ENCODE measurements at regions not wholly inside any gene's neighbourhood (a gene's known extent, or its start where the extent isn't known, plus 50 kb on each side); places are given as distances from the start of the nearest gene placed in this dataset.
"Not testable (repeated sequence)": the region's sequence is repeated elsewhere in the genome, so short reads cannot be mapped to it uniquely, and the experiment has no call there.

GRCh38 chr3:27637346-27637995 is 84.7 kb downstream of the EOMES start:
- H3K9ac ChIP-seq (ENCODE audit: low read length): no peak overlapping the region
- no peak for DNase-seq (ENCODE audit: low read depth)
- Mint-ChIP-seq H3K4me3 (ENCODE audit: unreplicated experiment) (no peak overlapping the region), H3K9me3 (ENCODE audit: unreplicated experiment) (no peaks in the 10 kb centered on the region), H3K27me3 (ENCODE audit: low read depth, unreplicated experiment) (no peaks in the 10 kb centered on the region), H3K27ac (ENCODE audit: unreplicated experiment) (no peak overlapping the region), H3K36me3 (ENCODE audit: low read depth, unreplicated experiment) (no peaks in the 10 kb centered on the region), H3K4me1 (ENCODE audit: low read depth, unreplicated experiment) (peaks cover 2% of the 10 kb centered on the region)
- H3K4me3 ChIP-seq (ENCODE audit: insufficient read depth, low read depth, low read length): no peak overlapping the region
- H3K79me2 ChIP-seq (ENCODE audit: insufficient read depth, low read length): no peaks in the 10 kb centered on the region
- peaks cover 5% of the 10 kb centered on the region for H3K4me1 ChIP-seq (ENCODE audit: insufficient read depth, low read length)
- no peak for TF ChIP-seq CTCF (IDR thresholded peaks at IDR 0.05; ENCODE audit: insufficient read depth, low read depth, low read length)
- no peak for TF ChIP-seq EZH2 (IDR thresholded peaks at IDR 0.05; ENCODE audit: insufficient read depth, low read length)
- H3K36me3 ChIP-seq (ENCODE audit: insufficient read depth, low read length): no peaks in the 10 kb centered on the region
- H3K27me3 ChIP-seq (ENCODE audit: insufficient read depth, low read length): no peaks in the 10 kb centered on the region
- H2AFZ ChIP-seq (ENCODE audit: low read depth, low read length): no peak overlapping the region
- H3K4me2 ChIP-seq (ENCODE audit: low read length): no peak overlapping the region
- no peaks in the 10 kb centered on the region for H4K20me1 ChIP-seq (ENCODE audit: insufficient read depth, low read length)
- FAIRE-seq: no peak
- no peaks in the 10 kb centered on the region for H3K9me3 ChIP-seq (ENCODE audit: insufficient read depth, low read depth, low read length)
- H3K27ac ChIP-seq (ENCODE audit: low read depth, low read length): no peak overlapping the region

GRCh38 chr3:27635006-27635405 is 87.1 kb downstream of the EOMES start:
- H3K9ac ChIP-seq (ENCODE audit: low read length); H3K27me3 ChIP-seq (ENCODE audit: insufficient read depth, low read length); H3K4me2 ChIP-seq (ENCODE audit: low read length); H4K20me1 ChIP-seq (ENCODE audit: insufficient read depth, low read length); H3K4me3 ChIP-seq (ENCODE audit: insufficient read depth, low read depth, low read length); H3K4me3 Mint-ChIP-seq (ENCODE audit: unreplicated experiment); DNase-seq (ENCODE audit: low read depth); H3K36me3 ChIP-seq (ENCODE audit: insufficient read depth, low read length); H3K4me1 Mint-ChIP-seq (ENCODE audit: low read depth, unreplicated experiment); H3K27ac Mint-ChIP-seq (ENCODE audit: unreplicated experiment); H3K79me2 ChIP-seq (ENCODE audit: insufficient read depth, low read length); H3K4me1 ChIP-seq (ENCODE audit: insufficient read depth, low read length); H3K27me3 Mint-ChIP-seq (ENCODE audit: low read depth, unreplicated experiment); H2AFZ ChIP-seq (ENCODE audit: low read depth, low read length); H3K9me3 Mint-ChIP-seq (ENCODE audit: unreplicated experiment); FAIRE-seq; H3K27ac ChIP-seq (ENCODE audit: low read depth, low read length); H3K9me3 ChIP-seq (ENCODE audit: insufficient read depth, low read depth, low read length); H3K36me3 Mint-ChIP-seq (ENCODE audit: low read depth, unreplicated experiment): not testable (repeated sequence)

- peak overlapping the region; percentile 60 for H3K4me3 ChIP-seq (ENCODE audit: insufficient read depth, low read depth, low read length)
- peak; percentile 23 for FAIRE-seq
- Mint-ChIP-seq H3K27me3 (ENCODE audit: low read depth, unreplicated experiment) (no peaks in the 10 kb centered on the region), H3K27ac (ENCODE audit: unreplicated experiment) (peak overlapping the region; percentile 56), H3K9me3 (ENCODE audit: unreplicated experiment) (no peaks in the 10 kb centered on the region), H3K4me3 (ENCODE audit: unreplicated experiment) (peak overlapping the region; percentile 70), H3K36me3 (ENCODE audit: low read depth, unreplicated experiment) (no peaks in the 10 kb centered on the region), H3K4me1 (ENCODE audit: low read depth, unreplicated experiment) (peaks cover 2% of the 10 kb centered on the region)
- H3K27me3 ChIP-seq (ENCODE audit: insufficient read depth, low read length): no peaks in the 10 kb centered on the region
- TF ChIP-seq EZH2 (IDR thresholded peaks at IDR 0.05; ENCODE audit: insufficient read depth, low read length) (no peak), CTCF (IDR thresholded peaks at IDR 0.05; ENCODE audit: insufficient read depth, low read depth, low read length) (no peak)
- peak; percentile 49 for DNase-seq (ENCODE audit: low read depth)
- H3K9ac ChIP-seq (ENCODE audit: low read length): peak overlapping the region; percentile 84
- H3K4me1 ChIP-seq (ENCODE audit: insufficient read depth, low read length): peaks cover 5% of the 10 kb centered on the region
- peak overlapping the region; percentile 88 for H3K4me2 ChIP-seq (ENCODE audit: low read length)
- H4K20me1 ChIP-seq (ENCODE audit: insufficient read depth, low read length): no peaks in the 10 kb centered on the region
- peak overlapping the region; percentile 94 for H2AFZ ChIP-seq (ENCODE audit: low read depth, low read length)
- no peaks in the 10 kb centered on the region for H3K9me3 ChIP-seq (ENCODE audit: insufficient read depth, low read depth, low read length)
- no peaks in the 10 kb centered on the region for H3K79me2 ChIP-seq (ENCODE audit: insufficient read depth, low read length)
- H3K27ac ChIP-seq (ENCODE audit: low read depth, low read length): peak overlapping the region; percentile 68
- no peaks in the 10 kb centered on the region for H3K36me3 ChIP-seq (ENCODE audit: insufficient read depth, low read length)
These were observed 88.9 kb downstream of the EOMES start for GRCh38 chr3:27633224-27633545.

All from astrocyte (in vitro differentiated cells and primary cell).